SK-N-SH (cell line): ENCODE measurements at regions not wholly inside any gene's neighbourhood (a gene's known extent, or its start where the extent isn't known, plus 50 kb on each side); places are given as distances from the start of the nearest gene placed in this dataset.

Experiments
- CTCF ChIA-PET: fragments of 300-600, 350-600 bp; formaldehyde crosslinking; extraction: SDS; loops from one replicate; lab custom pipeline; 2021; lab: Yijun Ruan, JAX
- POLR2A ChIA-PET: fragments of 350-600 bp; sonication (Branson Sonifier 250); formaldehyde crosslinking; extraction: SDS; loops from one replicate; lab custom pipeline; 2020; ENCODE audit warnings: antibody characterized with exemption, inconsistent platforms; lab: Yijun Ruan, JAX
- DNase-seq: peaks from one replicate; pipeline ENCODE4 v3.0.0; 2012
- H2AFZ ChIP-seq: fragments of 200-600 bp; sonication (generic); 2 replicates; pipeline ENCODE4 v1.8.1; 2016; ENCODE audit warnings: antibody characterized with exemption, mild to moderate bottlenecking, low read depth
- H3F3A ChIP-seq: fragments of 200-600 bp; sonication (generic); replicated peaks from 2 replicates; pipeline ENCODE3; 2016; ENCODE audit warnings: antibody characterized with exemption, mild to moderate bottlenecking; ENCODE audit not compliant: insufficient read depth
- H3K27ac ChIP-seq, 2 experiments: fragments of 200-500 bp in 1 of 2; fragments of 200-600 bp in 1 of 2; sonication (Bioruptor generic) in 1 of 2; sonication (generic), shearing (Covaris generic) in 1 of 2; 2 replicates each; pipeline versions ENCODE4 v1.5.1 to v1.6.1; 2014 to 2016; ENCODE audit warnings: low read depth in 2 of 2, inconsistent platforms in 1 of 2, low read length in 1 of 2, mild to moderate bottlenecking in 1 of 2, mixed read lengths in 1 of 2
- H3K27me3 ChIP-seq: fragments of 200-600 bp; sonication (generic), shearing (Covaris generic); 2 replicates; pipeline ENCODE4 v1.6.1; 2016; ENCODE audit warnings: mixed run types; ENCODE audit not compliant: insufficient read depth
- H3K36me3 ChIP-seq, 2 experiments: fragments of 200-500 bp in 1 of 2; fragments of 200-600 bp in 1 of 2; sonication (Bioruptor generic) in 1 of 2; sonication (generic) in 1 of 2; replicated peaks in 1 of 2; 2 replicates each; pipeline versions ENCODE3 to v1.5.1; 2014 to 2016; ENCODE audit warnings: low read length in 1 of 2, mild to moderate bottlenecking in 1 of 2; ENCODE audit not compliant: insufficient read depth in 2 of 2, control insufficient read depth in 1 of 2
- H3K4me1 ChIP-seq, 2 experiments: fragments of 200-500 bp in 1 of 2; fragments of 200-600 bp in 1 of 2; sonication (Bioruptor generic) in 1 of 2; sonication (generic), shearing (Covaris generic) in 1 of 2; 2 replicates each; pipeline versions ENCODE4 v1.5.1 to v1.6.1; 2014 to 2016; ENCODE audit warnings: low read depth in 1 of 2, low read length in 1 of 2, mixed run types in 1 of 2; ENCODE audit not compliant: insufficient read depth in 2 of 2, control insufficient read depth in 1 of 2
- H3K4me2 ChIP-seq: fragments of 200-600 bp; sonication (generic), shearing (Covaris generic); 2 replicates; pipeline ENCODE4 v1.6.1; 2017; ENCODE audit warnings: mixed run types
- H3K4me3 ChIP-seq, 2 experiments: fragments of 200-500 bp in 1 of 2; fragments of 200-600 bp in 1 of 2; sonication (Bioruptor generic) in 1 of 2; sonication (generic), shearing (Covaris generic) in 1 of 2; 2 replicates each; pipeline versions ENCODE4 v1.5.1 to v1.8.1; 2014 to 2016; ENCODE audit warnings: low read depth in 2 of 2, inconsistent platforms in 1 of 2, low read length in 1 of 2, mild to moderate bottlenecking in 1 of 2, mixed read lengths in 1 of 2, moderate library complexity in 1 of 2
- H3K79me2 ChIP-seq: fragments of 200-600 bp; sonication (generic); 2 replicates; pipeline ENCODE4 v1.8.1; 2017; ENCODE audit warnings: mild to moderate bottlenecking; ENCODE audit not compliant: insufficient read depth
- H3K9ac ChIP-seq: fragments of 200-600 bp; sonication (generic); 2 replicates; pipeline ENCODE4 v1.6.1; 2017; ENCODE audit warnings: mixed run types
- H3K9me2 ChIP-seq: fragments of 200-600 bp; sonication (generic); 2 replicates; pipeline ENCODE4 v1.6.1; 2017; ENCODE audit warnings: mixed run types
- H3K9me3 ChIP-seq: fragments of 200-600 bp; sonication (generic); 2 replicates; pipeline ENCODE4 v1.6.1; 2017; ENCODE audit warnings: mixed run types, mild to moderate bottlenecking, moderate library complexity
- H4K20me1 ChIP-seq: fragments of 200-600 bp; sonication (generic); 2 replicates; pipeline ENCODE4 v1.6.1; 2017; ENCODE audit warnings: mild to moderate bottlenecking, mixed run types; ENCODE audit not compliant: insufficient read depth
- CHD2 ChIP-seq: fragments of 150-350 bp; IDR thresholded peaks from 2 replicates; pipeline ENCODE4 v1.6.1; 2018; ENCODE audit warnings: low read length; ENCODE audit not compliant: partially characterized antibody
- EP300 ChIP-seq, 2 experiments: IDR thresholded peaks; 2 replicates each; pipeline versions ENCODE4 v1.4.0 to v1.6.1; 2012; ENCODE audit warnings: borderline replicate concordance in 1 of 2, low read depth in 1 of 2, low read length in 1 of 2
- FOXJ3 ChIP-seq: sonication (generic); formaldehyde crosslinking; IDR thresholded peaks from 2 replicates; pipeline ENCODE4 v1.5.1; 2020; ENCODE audit warnings: mild to moderate bottlenecking, missing genetic modification reagents
- FOXM1 ChIP-seq: IDR thresholded peaks from 2 replicates; pipeline ENCODE4 v1.4.0; 2012; ENCODE audit warnings: low read depth, mild to moderate bottlenecking
- GABPA ChIP-seq: IDR thresholded peaks from 2 replicates; pipeline ENCODE4 v1.4.0; 2012; ENCODE audit warnings: low read depth, mild to moderate bottlenecking
- GATA2 ChIP-seq: sonication (generic); formaldehyde crosslinking; IDR thresholded peaks from 2 replicates; pipeline ENCODE4 v1.5.0; 2020; ENCODE audit warnings: mild to moderate bottlenecking, missing genetic modification reagents
- IRF3 ChIP-seq: fragments of 150-350 bp; IDR thresholded peaks from 2 replicates; pipeline ENCODE4 v1.6.1; 2016; ENCODE audit warnings: mild to moderate bottlenecking, low read depth, low read length
- MAX ChIP-seq: IDR thresholded peaks from 2 replicates; pipeline ENCODE4 v1.4.0; 2012; ENCODE audit warnings: low read depth
- MXI1 ChIP-seq: IDR thresholded peaks from 2 replicates; pipeline ENCODE4 v1.6.1; 2012; ENCODE audit warnings: mild to moderate bottlenecking, low read depth, low read length, improper control_type of control experiment
- NFIC ChIP-seq: IDR thresholded peaks from 2 replicates; pipeline ENCODE4 v1.4.0; 2012; ENCODE audit warnings: borderline replicate concordance
- POLR2AphosphoS5 ChIP-seq: IDR thresholded peaks from 2 replicates; pipeline ENCODE4 v1.6.1; 2012; ENCODE audit warnings: low read depth, low read length
- RAD21 ChIP-seq: IDR thresholded peaks from 2 replicates; pipeline ENCODE4 v1.6.1; 2012; ENCODE audit warnings: mild to moderate bottlenecking, low read length
- RXRA ChIP-seq: IDR thresholded peaks from 2 replicates; pipeline ENCODE4 v1.4.0; 2012; ENCODE audit warnings: low read depth, mild to moderate bottlenecking, borderline replicate concordance
- SMC3 ChIP-seq: IDR thresholded peaks from 2 replicates; pipeline ENCODE4 v1.6.1; 2012; ENCODE audit warnings: low read depth, low read length, improper control_type of control experiment
- TCF12 ChIP-seq: IDR thresholded peaks from 2 replicates; pipeline ENCODE4 v1.4.0; 2012
- TEAD4 ChIP-seq: IDR thresholded peaks from 2 replicates; pipeline ENCODE4 v1.4.0; 2012; ENCODE audit warnings: mild to moderate bottlenecking, borderline replicate concordance; ENCODE audit not compliant: insufficient read depth
- USF2 ChIP-seq: fragments of 150-350 bp; IDR thresholded peaks from 2 replicates; pipeline ENCODE4 v1.6.1; 2017; ENCODE audit warnings: antibody characterized with exemption, low read length, low read depth, borderline replicate concordance
- YY1 ChIP-seq: IDR thresholded peaks from 2 replicates; pipeline ENCODE4 v1.4.0; 2012; ENCODE audit warnings: low read depth, mild to moderate bottlenecking
- WGBS: methylation state at CpG from one replicate; pipeline ENCODE4 v1.1.6; 2017; ENCODE audit warnings: low lambda C conversion rate; 5-methylcytosine and 5-hydroxymethylcytosine counted together

DNA sequence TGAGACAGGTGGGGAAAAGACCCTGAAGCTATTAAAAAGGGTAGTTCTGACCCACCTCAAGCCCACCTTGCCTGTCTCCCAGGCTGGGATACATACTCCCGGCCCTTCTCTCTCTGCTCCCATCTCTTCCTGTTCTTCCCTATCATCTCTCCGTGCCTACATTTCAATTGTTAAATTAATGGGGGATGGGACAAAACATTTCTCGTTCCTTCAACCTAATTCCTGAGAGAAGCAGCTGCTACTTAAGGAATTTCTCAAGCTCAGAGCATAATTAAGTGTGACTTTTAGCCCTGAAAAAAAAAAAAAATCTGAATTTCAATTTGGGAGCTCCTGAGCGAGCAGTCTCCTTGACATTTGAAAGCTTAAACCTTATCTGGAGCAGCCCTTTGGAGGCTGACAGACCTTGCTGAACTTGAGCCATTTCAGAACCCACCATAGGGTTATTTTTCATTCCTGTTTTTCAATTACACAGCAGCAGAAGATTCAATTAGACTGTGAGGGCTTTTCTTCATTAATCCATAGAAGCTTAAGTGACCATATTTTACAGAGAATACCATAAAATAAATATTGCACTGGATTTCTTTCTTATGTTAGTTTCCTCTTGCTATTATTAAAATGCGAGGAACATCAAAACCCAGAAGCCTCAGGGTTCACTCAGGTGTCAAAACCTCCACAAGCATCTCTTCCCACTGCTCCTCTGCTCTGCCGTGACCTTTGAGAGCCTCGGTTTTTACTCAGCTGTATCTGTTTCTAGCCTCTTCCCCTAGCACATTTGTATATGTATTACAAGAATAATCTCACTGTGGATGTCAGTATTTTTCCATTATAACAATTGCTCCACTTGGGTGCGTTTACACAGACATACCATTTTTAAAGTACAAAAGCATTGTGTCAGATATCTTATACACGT is 125.7 kb downstream of the B3GNT2 start:
- 56% methylated on average over 9 of the region's 9 CpGs for WGBS
- Histone ChIP-seq H3K4me3 (no peak overlapping the region), H2AFZ (no peak overlapping the region), H3K79me2 (no peaks in the 10 kb centered on the region), H3K4me1 (no peaks in the 10 kb centered on the region; a peak in 1 of 4 replicates), H3K9me2 (no peaks in the 10 kb centered on the region), H3K27me3 (no peaks in the 10 kb centered on the region), H3K27ac (no peak overlapping the region), H3K4me2 (no peak overlapping the region), H3F3A (no peaks in the 10 kb centered on the region), H3K9me3 (no peaks in the 10 kb centered on the region), H3K9ac (no peak overlapping the region), H4K20me1 (no peaks in the 10 kb centered on the region), H3K36me3 (no peaks in the 10 kb centered on the region)
- DNase-seq = no peak
- POLR2A ChIA-PET = interaction anchor here (0.5 to 0.6 kb wide), 2 partner anchors 15 to 137 kb away, joined by 3 read pairs; no protein-coding TSS in a partner anchor
- TF ChIP-seq SMC3 (no peak), RAD21 (no peak), POLR2AphosphoS5 (no peak), CHD2 (no peak), TEAD4 (no peak), FOXM1 (no peak), YY1 (no peak), FOXJ3 (CRISPR knock-in tag) (no peak), EP300 (IDR thresholded peaks at IDR 0.05; ENCODE audit: borderline replicate concordance in 1 of 2, low read depth in 1 of 2, low read length in 1 of 2) (no peak), NFIC (no peak), TCF12 (no peak), GATA2 (CRISPR knock-in tag) (no peak), IRF3 (no peak), MXI1 (no peak), USF2 (no peak), GABPA (no peak), RXRA (no peak), MAX (no peak)
- CTCF ChIA-PET = interaction anchor here (0.6 to 1.3 kb wide), 3 partner anchors 10 to 64 kb away, joined by 3 read pairs; no protein-coding TSS in a partner anchor
